ENCODE measurements at regions not wholly inside any gene's neighbourhood (a gene's known extent, or its start where the extent isn't known, plus 50 kb on each side); places are given as distances from the start of the nearest gene placed in this dataset.
"Not testable (repeated sequence)": the region's sequence is repeated elsewhere in the genome, so short reads cannot be mapped to it uniquely, and the experiment has no call there.

DNA sequence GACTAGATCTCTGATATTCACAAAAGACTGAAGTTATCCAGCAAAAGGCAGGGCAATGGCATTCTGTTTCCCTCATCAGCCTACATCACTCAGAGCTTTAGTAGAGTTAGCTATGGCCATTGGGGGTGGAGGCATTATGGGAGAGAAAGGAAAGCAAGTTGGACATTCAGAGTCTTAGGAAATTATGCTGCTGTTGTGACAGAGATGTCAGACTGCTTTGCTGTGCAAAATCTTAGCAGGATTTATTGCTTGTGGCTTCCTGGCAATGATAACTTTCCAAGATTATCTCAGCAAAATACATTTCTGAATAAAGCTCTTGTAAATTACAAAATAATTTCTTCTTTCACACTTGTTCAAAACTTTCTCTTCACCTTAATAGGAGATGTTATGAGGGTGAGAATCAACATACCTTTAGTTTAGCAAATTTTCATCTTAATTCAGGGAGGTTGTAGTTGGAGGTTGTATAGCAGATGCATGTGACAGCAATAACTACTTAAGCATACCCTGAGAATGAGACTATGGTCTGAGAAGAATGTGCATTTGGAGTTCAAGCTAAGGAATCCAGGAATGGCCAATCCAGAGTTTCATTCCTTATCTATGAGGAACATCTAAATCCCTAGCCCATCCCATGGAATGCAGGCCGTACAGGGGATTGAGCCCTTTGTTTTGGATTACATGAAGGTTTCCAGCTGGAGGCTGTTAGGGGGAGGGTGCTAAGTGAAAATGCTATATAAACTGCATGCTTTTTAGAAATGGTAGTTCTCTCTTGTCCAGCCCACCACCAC lies 179.8 kb downstream of the HAO1 start:
- no peak for DNase-seq

DNA sequence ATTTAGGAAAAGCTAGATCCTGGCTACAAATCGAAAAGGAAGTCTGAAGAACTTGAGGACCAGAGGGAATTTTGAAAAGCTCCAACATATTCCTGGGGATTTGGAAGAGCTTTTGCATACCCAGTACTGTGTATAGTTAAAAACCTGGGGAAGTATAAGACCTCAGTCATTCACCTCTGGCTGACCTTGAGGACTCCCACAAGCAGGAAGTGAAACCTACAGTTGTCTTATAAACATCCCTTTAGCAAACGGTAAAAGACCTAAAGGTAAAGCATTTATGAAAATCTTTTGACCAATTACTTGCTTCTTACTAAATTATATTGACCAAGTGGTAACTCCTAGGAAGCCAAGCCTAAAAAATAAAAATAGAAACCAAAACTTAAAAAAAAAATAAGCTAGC lies 175.0 kb downstream of the HAO1 start:
- DNase-seq = no peak

- no peak for DNase-seq
Observed at GRCh38 chr20:7770046-7770445, 170.2 kb downstream of the HAO1 start.

DNA sequence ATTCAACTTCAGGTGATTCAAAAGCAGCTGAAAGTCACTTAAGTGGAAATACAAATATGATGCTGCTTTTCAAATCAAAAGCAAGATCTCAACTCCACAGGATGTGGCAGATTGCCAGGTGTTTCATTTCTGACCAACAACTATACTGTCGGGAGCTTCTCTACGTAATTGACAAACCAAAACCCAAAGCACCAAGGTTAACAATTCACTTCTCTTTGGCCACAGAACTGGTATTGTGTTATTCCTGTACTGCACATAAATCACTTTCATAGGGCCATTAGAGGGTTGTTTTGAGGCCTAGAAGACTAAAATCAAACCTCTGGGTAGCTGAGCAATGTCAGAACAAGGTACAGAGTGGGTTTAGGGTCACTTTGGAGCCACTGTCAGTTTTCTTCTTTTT lies 169.7 kb downstream of the HAO1 start:
- DNase-seq = no peak

- DNase-seq = peak in 4 of 56 donors; percentile 1 to 2 (median 1)
Observed at GRCh38 chr20:7772371-7772770, 167.9 kb downstream of the HAO1 start.

GRCh38 chr20:7773511-7773910 lies 166.7 kb downstream of the HAO1 start:
- no peak for DNase-seq

- no peak for DNase-seq
Observed at GRCh38 chr20:7775072-7775471, 165.2 kb downstream of the HAO1 start.

GRCh38 chr20:7776148-7776547 lies 164.1 kb downstream of the HAO1 start:
- DNase-seq = no peak

DNA sequence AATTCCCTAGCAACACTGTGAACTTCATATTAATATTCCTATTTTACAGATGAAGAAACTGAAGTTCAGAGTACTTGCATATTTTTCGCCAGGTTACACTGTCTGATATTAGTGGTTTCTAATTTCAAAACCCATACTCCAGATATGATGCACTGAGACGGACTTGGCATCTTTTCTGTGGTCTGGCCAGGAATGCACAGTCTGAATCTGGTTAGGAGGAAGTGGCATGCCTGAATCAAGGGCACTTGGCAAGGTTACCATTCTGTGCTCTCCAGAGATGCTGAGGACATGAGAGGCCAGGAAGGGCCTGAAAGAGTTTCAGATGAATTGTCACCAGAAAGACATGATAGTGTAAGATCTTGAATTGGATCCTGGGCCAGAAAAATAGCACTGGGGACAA lies 150.1 kb downstream of the HAO1 start:
- DNase-seq = no peak

DNA sequence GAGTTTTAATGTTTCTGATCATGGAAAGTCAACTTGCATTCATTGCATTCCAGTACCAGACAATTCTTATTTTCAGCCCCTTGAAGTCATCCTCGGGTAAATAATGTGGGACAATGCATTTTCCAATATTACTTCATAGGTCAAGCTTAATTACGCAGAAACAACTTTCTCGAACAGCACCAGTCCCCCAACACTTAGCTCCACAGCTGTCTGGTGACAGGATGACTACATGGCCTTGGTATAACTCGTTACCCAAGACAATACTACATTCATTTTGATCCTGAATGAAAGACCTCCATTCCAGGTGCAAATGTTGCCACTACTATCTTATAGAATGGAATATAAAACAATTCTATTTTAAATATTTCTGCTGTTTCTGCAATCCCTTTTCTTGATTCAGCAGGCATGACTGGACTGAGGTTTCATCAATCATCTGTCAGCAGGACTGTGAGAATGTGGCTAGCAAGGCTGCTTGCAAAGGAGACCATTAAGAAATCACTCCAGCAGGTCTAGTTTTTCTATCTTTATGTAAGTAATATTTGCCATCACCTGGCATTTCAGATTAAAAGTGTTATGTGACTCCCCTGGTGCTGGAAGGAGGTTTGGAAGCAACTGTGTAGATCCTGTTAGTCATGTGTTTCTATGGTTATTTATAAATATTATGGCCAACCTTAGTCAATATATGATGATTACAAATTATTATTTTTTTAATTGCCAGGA lies 147.9 kb downstream of the HAO1 start:
- no peak for DNase-seq

DNA sequence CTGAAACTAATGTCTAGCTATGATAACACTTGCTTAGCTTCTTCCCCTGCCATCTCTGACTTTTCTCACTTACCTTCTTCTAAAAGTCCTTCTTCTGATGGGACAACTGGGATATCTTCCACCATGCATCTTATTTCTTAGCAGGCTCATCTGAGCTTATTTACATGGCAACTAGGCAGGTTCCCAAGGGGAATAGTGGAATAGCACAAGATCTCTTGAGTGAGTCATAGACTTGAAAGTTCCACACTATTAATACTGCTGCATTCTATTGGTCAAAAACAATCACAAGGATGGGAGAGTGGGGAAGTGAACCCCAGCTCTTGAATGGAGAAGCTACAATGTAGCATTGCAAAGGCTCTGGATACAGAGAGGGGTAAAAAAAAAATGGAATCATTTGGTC lies 142.1 kb downstream of the HAO1 start:
- DNase-seq = no peak

DNA sequence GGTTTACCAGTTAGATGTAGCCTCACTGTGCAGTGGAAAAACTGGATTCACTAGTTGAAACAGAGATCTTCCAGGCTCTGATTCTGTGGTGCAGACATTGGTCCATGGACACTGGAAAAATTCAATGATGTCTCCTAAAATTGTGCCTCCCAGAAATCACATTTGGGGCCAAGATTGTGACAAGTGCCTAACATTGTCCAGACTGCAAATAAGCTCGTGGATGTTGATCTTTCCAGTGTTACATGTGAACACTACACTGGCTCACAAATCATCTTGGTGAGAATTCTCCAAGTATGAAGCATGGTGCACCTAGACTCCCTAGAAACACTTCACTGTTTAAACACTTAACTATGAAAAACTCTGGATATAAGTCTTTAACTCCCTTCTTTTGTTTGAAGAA lies 140.4 kb downstream of the HAO1 start:
- no peak for DNase-seq

DNA sequence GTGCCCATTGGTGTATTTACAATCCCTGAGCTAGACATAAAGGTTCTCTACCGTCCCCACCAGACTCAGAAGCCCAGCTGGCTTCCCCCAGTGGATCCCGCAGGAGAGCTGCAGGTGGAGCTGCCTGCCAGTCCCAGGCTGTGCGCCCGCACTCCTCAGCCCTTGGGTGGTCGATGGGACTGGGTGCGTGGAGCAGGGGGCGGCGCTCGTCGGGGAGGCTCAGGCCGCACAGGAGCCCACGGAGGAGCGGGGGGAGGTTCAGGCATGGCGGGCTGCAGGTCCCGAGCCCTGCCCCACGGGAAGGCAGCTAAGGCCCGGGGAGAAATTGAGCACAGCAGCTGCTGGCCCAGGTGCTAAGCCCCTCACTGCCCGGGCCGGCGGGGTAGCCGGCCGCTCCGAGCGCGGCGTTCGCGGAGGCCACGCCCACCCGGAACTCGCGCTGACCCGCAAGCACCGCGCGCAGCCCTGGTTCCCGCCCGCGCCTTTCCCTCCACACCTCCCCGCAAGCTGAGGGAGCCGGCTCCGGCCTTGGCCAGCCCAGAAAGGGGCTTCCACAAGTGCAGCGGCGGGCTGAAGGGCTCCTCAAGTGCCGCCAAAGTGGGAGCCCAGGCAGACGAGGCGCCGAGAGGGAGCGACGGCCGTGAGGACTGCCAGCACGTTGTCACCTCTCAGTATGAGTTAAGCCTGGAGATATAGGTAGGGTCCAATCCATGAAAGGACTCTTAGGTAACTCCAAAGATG lies 136.7 kb downstream of the HAO1 start:
- DNase-seq = not testable (repeated sequence)

DNA sequence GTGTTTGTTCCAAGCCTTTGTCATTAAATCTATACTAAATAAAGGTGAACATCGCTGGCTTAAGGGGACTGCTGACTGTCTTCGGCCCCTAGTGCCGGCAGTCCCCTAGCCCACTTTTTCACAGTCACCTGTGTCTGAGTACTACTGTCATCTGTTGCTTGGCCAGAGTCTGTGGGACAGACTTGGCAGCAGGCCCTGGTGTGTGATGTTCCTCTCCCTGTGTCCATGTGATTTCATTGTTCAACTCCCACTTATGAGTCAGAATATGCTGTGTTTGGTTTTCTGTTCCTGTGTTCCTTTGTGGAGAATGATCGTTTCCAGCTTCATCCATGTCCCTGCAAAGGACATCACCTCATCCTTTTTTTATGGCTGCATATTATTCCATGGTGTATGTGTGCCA lies 133.4 kb downstream of the HAO1 start:
- no peak for DNase-seq

DNA sequence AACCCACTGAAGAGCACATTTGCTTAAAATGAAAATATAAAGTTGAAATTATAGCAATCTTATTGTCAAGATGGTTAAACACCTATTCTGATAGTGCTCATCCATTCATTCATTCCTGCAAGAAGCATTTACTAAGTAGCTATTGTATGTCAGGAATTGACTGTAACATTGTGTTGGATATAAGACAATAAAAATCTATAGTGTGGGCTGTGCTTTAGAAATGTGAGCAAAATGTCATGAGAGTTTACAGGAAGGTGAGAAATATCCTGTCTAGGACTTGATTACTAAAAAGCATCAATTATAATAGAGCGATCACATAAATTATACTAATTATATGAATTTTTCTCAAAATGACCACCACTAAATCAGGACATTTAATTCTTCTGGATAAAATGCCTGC lies 123.0 kb downstream of the HAO1 start:
- DNase-seq = no peak

DNA sequence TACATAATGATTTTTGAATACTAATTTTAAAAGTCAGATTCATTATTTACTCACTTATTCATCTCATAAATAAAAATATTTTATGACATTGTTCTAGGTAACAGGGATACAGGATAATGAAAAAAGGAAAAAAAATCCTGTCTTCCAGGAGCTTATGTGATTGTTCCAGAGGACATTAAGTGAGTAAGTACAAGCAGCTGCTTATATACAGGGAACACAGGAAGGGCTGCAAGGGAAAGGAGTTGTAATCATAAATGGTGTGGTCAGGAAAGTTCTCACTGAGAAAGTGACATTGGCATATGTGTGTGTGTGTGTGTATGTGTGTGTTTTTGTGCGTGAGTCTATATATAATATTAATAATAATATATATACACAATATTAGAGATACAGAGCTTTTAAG lies 121.8 kb downstream of the HAO1 start:
- no peak for DNase-seq

DNA sequence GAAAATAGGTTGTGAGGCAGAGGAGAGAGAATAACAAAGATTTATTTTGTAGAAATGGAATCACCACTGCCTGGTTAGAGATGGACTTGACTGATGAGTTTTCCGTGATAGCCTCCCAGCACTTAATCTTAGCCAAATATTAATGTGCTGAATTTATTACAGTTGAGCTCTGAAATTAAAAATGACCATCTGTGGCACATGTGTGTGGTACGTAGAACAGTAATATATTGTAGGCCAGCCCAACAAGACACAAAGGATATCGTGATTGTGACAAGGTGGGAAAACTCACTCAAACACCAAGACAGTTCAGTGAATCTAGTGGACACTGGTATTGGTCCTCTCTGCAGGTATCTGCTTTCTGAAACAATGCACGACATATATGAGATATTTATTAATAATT lies 119.4 kb downstream of the HAO1 start:
- no peak for DNase-seq

- DNase-seq = no peak
Observed at GRCh38 chr20:7822772-7823171, 117.5 kb downstream of the HAO1 start.

GRCh38 chr20:7828437-7828836 lies 111.8 kb downstream of the HAO1 start:
- DNase-seq = no peak

DNA sequence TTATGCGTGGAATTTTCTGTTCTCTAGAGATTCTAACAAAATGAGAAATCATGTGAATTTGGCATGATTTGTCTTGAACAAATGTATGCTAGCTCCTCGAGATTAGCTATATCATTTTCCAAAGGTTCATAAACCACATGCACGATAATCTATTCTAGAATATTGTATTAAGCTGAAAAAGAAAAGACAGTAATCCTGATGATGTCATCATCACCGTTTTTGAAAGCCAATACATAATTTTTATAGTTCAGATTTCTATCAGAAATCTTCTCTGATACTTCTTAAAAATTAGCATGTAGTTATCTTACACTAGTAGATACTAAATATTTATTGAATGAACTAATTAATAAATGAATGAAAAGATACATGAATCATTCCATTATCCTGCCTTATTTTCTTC lies 111.2 kb downstream of the HAO1 start:
- DNase-seq = no peak

DNA sequence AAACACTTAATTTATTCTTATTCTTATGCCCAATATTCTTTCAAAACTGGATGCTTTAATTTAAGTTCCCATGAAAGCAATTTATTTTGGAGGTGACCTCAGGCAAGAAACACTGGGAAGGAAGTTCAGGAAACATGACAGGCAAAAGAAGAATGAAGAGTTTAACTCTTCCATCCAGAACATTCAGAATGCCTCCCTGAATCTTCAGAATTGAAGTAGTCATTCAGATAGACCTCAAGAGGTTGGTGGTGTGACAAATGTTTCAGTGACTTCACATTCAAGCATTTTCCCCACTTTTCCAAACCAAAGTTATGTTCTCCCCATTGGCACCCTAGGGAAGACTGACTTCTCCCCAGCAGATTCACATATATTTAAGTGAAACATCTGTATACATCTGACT lies 110.5 kb downstream of the HAO1 start:
- DNase-seq = no peak

All from nucleus accumbens (tissue), 56 donors.